ENCODE measurements at regions not wholly inside any gene's neighbourhood (a gene's known extent, or its start where the extent isn't known, plus 50 kb on each side); places are given as distances from the start of the nearest gene placed in this dataset.

DNA sequence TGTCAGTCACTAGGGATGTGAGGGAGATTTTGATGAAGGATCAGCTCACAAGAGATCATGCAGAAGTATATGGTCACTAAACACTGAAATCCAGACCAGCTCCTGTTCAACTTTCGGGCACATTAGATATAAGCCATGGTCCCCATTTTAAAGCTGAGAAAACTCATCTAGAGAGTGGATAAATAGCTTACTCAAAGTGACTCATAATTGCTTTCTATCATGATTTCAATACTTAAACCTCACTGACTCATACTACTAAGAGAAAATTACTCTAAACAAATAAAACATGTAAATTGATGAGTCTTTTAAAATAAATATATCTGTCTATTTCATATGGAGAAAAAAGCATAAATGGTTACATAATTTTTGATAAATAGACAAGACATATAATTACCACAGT, 567.7 kb downstream of the TLR4 start:
- TF ChIP-seq, protein P1, sequence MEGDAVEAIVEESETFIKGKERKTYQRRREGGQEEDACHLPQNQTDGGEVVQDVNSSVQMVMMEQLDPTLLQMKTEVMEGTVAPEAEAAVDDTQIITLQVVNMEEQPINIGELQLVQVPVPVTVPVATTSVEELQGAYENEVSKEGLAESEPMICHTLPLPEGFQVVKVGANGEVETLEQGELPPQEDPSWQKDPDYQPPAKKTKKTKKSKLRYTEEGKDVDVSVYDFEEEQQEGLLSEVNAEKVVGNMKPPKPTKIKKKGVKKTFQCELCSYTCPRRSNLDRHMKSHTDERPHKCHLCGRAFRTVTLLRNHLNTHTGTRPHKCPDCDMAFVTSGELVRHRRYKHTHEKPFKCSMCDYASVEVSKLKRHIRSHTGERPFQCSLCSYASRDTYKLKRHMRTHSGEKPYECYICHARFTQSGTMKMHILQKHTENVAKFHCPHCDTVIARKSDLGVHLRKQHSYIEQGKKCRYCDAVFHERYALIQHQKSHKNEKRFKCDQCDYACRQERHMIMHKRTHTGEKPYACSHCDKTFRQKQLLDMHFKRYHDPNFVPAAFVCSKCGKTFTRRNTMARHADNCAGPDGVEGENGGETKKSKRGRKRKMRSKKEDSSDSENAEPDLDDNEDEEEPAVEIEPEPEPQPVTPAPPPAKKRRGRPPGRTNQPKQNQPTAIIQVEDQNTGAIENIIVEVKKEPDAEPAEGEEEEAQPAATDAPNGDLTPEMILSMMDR (optimal IDR thresholded peaks at IDR 0.05 in 1 of 3, IDR thresholded peaks at IDR 0.05 in 1 of 3, conservative IDR thresholded peaks at IDR 0.05 in 1 of 3; ENCODE audit: extremely low read depth in 1 of 3, insufficient read depth in 2 of 3, low read length in 3 of 3): no peak
- TF ChIP-seq EZH2 (IDR thresholded peaks at IDR 0.05; ENCODE audit: low read length): no peak
